ENCODE measurements at regions not wholly inside any gene's neighbourhood (a gene's known extent, or its start where the extent isn't known, plus 50 kb on each side); places are given as distances from the start of the nearest gene placed in this dataset.

- TF ChIP-seq CTCF (conservative IDR thresholded peaks at IDR 0.05 in 1 of 2, IDR thresholded peaks at IDR 0.05 in 1 of 2; ENCODE audit: extremely low read depth in 1 of 2, insufficient read depth in 1 of 2, low read depth in 1 of 2, low read length in 2 of 2) (no peak), EZH2 (IDR thresholded peaks at IDR 0.05; ENCODE audit: borderline replicate concordance, low read length) (no peak)
Observed at GRCh38 chr14:56894591-56894991, 84.3 kb upstream of the OTX2 start.
